Neural cell (in vitro differentiated cells): ENCODE measurements at regions not wholly inside any gene's neighbourhood (a gene's known extent, or its start where the extent isn't known, plus 50 kb on each side); places are given as distances from the start of the nearest gene placed in this dataset.

Source experiments
- CTCF ChIP-seq: fragments of 450-650 bp; IDR thresholded peaks from 2 replicates; pipeline ENCODE4 v1.5.1; 2014; ENCODE audit warnings: antibody characterized with exemption, mild to moderate bottlenecking, moderate library complexity; ENCODE audit not compliant: poor library complexity, severe bottlenecking
- EP300 ChIP-seq: fragments of 450-650 bp; conservative IDR thresholded peaks from 2 replicates; pipeline ENCODE4 v1.6.1; 2014; ENCODE audit warnings: antibody characterized with exemption, mild to moderate bottlenecking, moderate library complexity; ENCODE audit not compliant: poor library complexity, severe bottlenecking
- EZH2 ChIP-seq: fragments of 200-600, 300-800 bp; shearing (Covaris generic), sonication (generic); IDR thresholded peaks from 2 replicates; pipeline ENCODE4 v1.6.1; 2014; ENCODE audit warnings: antibody characterized with exemption, low read length, borderline replicate concordance, mild to moderate bottlenecking; ENCODE audit not compliant: insufficient read depth, poor library complexity, severe bottlenecking
- POLR2AphosphoS5 ChIP-seq: IDR thresholded peaks from 2 replicates; pipeline ENCODE4 v1.6.1; 2012
- SMC3 ChIP-seq: fragments of 450-650 bp; conservative IDR thresholded peaks from 2 replicates; pipeline ENCODE4 v1.6.1; 2014; ENCODE audit warnings: antibody characterized with exemption, mild to moderate bottlenecking, moderate library complexity; ENCODE audit not compliant: poor library complexity
- TAF1 ChIP-seq: IDR thresholded peaks from 2 replicates; pipeline ENCODE4 v1.6.1; 2012; ENCODE audit warnings: low read depth

DNA sequence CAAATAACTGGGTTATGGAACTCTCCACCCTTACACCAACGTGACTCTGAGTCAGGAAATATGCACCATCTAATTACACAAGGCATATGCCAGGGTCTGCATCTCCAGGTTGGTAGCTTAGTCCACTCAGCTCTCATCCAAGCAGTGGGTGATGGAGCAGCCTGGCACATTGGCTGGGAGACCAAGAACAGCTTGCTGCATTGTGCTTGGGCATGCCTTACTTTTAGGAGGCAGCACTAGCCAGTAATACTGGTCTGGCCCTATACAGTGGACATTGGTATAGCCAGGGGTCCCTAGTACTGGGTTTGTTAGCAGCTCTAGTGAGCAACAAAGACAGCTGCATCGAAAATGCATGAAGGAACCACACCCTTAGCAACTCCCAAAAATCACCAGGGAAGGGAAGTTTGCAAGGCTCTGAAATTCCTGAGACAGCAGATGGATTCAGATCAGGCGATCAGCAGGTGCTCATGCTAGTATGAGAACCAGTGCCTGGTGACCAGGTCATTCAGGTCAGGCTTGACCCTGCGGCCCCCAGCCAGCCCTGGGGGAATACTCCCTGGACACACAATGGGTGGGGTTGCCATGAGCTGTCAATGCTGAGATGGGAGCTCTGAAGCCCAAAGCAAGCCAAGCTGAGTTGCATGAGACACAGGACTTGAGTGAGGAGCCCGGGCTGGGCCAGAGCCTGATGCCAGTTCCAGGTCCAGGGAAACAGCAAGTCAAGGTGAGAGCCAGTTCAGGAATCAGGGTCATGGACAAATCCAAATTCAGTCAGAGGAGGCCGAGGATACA is 217.9 kb upstream of the ZMIZ1 start:
- TF ChIP-seq EZH2 (no peak), CTCF (no peak), EP300 (no peak), SMC3 (no peak), POLR2AphosphoS5 (no peak), TAF1 (no peak)
